ENCODE measurements at regions not wholly inside any gene's neighbourhood (a gene's known extent, or its start where the extent isn't known, plus 50 kb on each side); places are given as distances from the start of the nearest gene placed in this dataset.

- no peak for TF ChIP-seq CTCF (IDR thresholded peaks at IDR 0.05; ENCODE audit: control extremely low read depth, extremely low read depth, low read depth, missing control alignments)
- POLR2A ChIA-PET: no interaction called here
- CTCF ChIA-PET: interaction anchor here (1.2 to 1.4 kb wide), 3 partner anchors 10 to 16 kb away, joined by 3 to 4 read pairs (median 4); no protein-coding TSS in a partner anchor
- no peak for DNase-seq (ENCODE audit: extremely low spot score)
These were observed 159.2 kb upstream of the SFRP2 start for GRCh38 chr4:153948041-153948440.

- CTCF ChIA-PET: interaction anchor here (1.2 to 1.5 kb wide), 2 partner anchors 8 to 9 kb away, joined by 4 read pairs; no protein-coding TSS in a partner anchor
- TF ChIP-seq CTCF (IDR thresholded peaks at IDR 0.05; ENCODE audit: control extremely low read depth, extremely low read depth, low read depth, missing control alignments): no peak
- DNase-seq (ENCODE audit: extremely low spot score): no peak
- POLR2A ChIA-PET: no interaction called here
These were observed 158.2 kb upstream of the SFRP2 start for GRCh38 chr4:153947124-153947523.

- no peak for DNase-seq (ENCODE audit: extremely low spot score)
- ChIA-PET POLR2A (no interaction called here), CTCF (no interaction called here)
These were observed 156.8 kb upstream of the SFRP2 start for GRCh38 chr4:153945704-153946103.

GRCh38 chr4:153943738-153944415, 155.0 kb upstream of the SFRP2 start:
- POLR2A ChIA-PET: no interaction called here

More at GRCh38 chr4:153945704-153946103, 156.8 kb upstream of the SFRP2 start:
- no peak for TF ChIP-seq CTCF (IDR thresholded peaks at IDR 0.05; ENCODE audit: control extremely low read depth, extremely low read depth, low read depth, missing control alignments)

GRCh38 chr4:153940916-153941315, 152.0 kb upstream of the SFRP2 start:
- ChIA-PET CTCF (interaction anchor here (0.8 kb wide), 1 partner anchor 14 kb away, joined by 3 read pairs; no protein-coding TSS in a partner anchor), POLR2A (no interaction called here)
- TF ChIP-seq CTCF (IDR thresholded peaks at IDR 0.05; ENCODE audit: control extremely low read depth, extremely low read depth, low read depth, missing control alignments): no peak
- DNase-seq (ENCODE audit: extremely low spot score): no peak

More at GRCh38 chr4:153943738-153944415, 155.0 kb upstream of the SFRP2 start:
- TF ChIP-seq CTCF (IDR thresholded peaks at IDR 0.05; ENCODE audit: control extremely low read depth, extremely low read depth, low read depth, missing control alignments): no peak
- CTCF ChIA-PET: interaction anchor here (1.4 kb wide), 1 partner anchor 13 kb away, joined by 3 read pairs; no protein-coding TSS in a partner anchor
- no peak for DNase-seq (ENCODE audit: extremely low spot score)

- ChIA-PET POLR2A (no interaction called here), CTCF (interaction anchor here (1.2 to 1.6 kb wide), 2 partner anchors 11 to 15 kb away, joined by 3 to 7 read pairs; no protein-coding TSS in a partner anchor)
- DNase-seq (ENCODE audit: extremely low spot score): no peak
- TF ChIP-seq CTCF (IDR thresholded peaks at IDR 0.05; ENCODE audit: control extremely low read depth, extremely low read depth, low read depth, missing control alignments): no peak
These were observed 150.7 kb upstream of the SFRP2 start for GRCh38 chr4:153939570-153939969.
